HG03280 (cell line): ENCODE measurements at regions not wholly inside any gene's neighbourhood (a gene's known extent, or its start where the extent isn't known, plus 50 kb on each side); places are given as distances from the start of the nearest gene placed in this dataset.
A peak's percentile ranks its signal among the peaks of the same experiment; 100 is the strongest.
"Not testable (repeated sequence)": the region's sequence is repeated elsewhere in the genome, so short reads cannot be mapped to it uniquely, and the experiment has no call there.

ENCODE experiments used
- ATAC-seq: cut with Tn5 transposase; IDR thresholded peaks from one replicate; pipeline ENCODE4 v1.9.1; 2021; ENCODE audit warnings: mild to moderate bottlenecking, moderate library complexity; ENCODE audit not compliant: unreplicated experiment

DNA sequence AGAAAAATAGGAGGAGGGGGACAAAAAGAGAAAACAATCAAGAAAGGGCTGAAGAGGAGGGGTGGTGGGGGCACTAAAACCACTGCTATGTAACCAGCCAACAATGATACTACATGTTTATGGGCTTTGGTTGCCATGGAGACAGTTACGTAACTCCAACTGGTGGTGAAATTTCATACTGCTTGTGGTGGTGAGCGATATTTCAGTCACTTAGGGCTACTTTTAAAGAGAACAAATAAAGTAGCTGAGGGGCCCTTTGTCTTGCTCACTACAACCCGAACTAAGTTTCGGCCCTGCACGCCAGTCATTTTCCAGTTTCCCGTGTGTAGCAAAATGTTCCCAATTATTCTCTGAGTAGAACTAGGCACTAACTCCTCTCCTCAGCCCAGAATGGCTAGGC is 275.2 kb upstream of the EDA2R start:
- ATAC-seq: no peak

GRCh38 chrX:66912417-66912816 is 273.5 kb upstream of the EDA2R start:
- ATAC-seq: no peak

DNA sequence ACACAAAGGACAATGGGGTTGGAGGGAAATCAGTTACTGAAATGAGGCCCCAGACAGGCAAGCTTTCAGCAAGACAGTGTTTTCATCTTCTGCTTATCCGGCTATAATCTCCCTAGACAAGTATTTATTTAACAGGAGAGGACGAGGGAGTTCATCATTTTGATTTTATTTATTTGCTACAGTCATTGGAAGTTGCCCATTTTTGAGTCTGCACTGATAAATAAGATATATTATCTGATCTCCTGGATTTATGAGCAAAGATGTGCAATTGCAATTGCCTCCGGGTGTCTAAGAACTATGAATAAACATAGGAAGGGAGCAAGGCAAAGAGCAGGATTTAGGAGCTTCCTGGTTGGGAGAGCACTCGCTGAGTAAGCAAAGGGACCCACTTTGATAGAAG is 263.2 kb upstream of the EDA2R start:
- no peak for ATAC-seq

GRCh38 chrX:66900886-66901285 is 262.0 kb upstream of the EDA2R start:
- no peak for ATAC-seq

- ATAC-seq: no peak
These were observed 253.1 kb upstream of the EDA2R start for GRCh38 chrX:66892004-66892403.

- ATAC-seq: no peak
These were observed 250.5 kb upstream of the EDA2R start for GRCh38 chrX:66889418-66889817.

GRCh38 chrX:66882101-66882500 is 243.2 kb upstream of the EDA2R start:
- no peak for ATAC-seq

DNA sequence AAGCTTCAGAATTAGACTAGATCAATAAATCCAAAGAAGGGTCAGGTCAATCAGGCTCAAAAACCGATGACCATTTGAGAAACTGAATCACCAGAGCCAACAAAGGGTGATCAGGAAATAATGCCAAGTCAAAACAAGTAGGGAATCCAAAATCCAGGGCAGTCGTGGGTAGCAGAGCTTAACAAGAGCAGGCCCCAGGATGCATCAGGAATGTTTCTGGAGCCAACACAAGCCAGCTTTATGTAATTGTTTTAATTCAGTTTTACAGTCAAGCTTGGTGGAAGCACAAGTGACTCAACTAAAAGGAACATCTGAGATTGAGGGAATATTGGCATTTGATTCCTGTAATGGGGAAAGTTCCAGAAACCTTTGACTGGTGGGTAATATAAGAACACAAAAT is 237.9 kb upstream of the EDA2R start:
- no peak for ATAC-seq

DNA sequence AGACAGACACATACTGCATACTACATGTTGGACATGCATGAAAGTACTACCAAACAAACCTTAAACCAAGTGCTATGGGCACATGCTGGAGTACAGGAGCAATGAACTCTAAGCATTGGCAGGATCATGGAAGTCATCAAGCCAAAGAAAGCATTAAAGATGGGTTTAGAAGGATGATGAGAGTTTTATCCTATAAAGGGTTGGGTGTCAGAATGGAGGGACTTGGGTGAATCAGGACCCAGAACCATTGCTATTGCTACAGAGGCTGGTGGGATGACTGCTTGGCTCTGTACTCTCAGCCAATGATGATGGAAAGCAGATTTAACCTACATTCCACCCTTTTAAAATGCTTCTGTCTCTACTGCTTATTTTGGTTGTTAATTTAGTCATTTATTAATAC is 233.9 kb upstream of the EDA2R start:
- ATAC-seq: no peak

- no peak for ATAC-seq
These were observed 224.8 kb upstream of the EDA2R start for GRCh38 chrX:66863721-66864120.

DNA sequence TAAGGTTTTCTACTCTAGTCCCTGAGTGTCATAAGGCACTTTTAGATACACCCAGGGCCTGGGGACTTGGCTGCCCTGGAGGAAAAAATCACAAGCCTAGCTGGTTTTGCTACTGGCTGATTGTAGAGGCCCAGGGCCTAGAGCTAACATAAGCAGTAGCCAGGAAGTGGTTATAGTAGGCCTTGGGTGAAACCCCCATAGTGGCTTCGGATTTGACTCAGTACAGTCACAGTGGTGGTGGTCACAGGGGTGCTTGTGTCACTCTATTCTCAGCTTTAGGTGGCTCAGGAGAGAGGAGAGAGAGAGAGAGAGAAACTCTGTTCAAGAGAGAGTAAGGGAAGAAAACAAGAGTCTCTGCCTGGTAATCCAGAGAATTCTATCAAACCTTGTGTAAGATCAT is 194.5 kb upstream of the EDA2R start:
- ATAC-seq: peak; percentile 88

GRCh38 chrX:66815227-66815626 is 176.3 kb upstream of the EDA2R start:
- no peak for ATAC-seq

DNA sequence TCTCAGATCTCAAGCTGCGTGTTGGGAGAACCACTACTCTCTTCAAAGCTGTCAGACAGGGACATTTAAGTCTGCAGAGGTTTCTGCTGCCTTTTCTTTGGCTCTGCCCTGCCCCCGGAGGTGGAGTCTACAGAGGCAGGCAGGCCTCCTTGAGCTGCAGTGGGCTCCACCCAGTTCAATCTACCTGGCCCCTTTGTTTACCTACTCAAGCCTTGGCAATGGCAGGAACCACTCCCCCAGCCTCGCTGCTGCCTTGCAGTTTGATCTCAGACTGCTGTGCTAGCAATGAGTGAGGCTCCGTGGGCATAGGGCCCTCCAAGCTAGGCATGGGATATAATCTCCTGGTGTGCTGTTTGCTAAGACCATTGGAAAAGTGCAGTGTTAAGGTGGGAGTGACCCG is 155.6 kb upstream of the EDA2R start:
- ATAC-seq: not testable (repeated sequence)

- no peak for ATAC-seq
These were observed 127.4 kb upstream of the EDA2R start for GRCh38 chrX:66766318-66766717.

GRCh38 chrX:66760651-66761050 is 121.8 kb upstream of the EDA2R start:
- no peak for ATAC-seq

DNA sequence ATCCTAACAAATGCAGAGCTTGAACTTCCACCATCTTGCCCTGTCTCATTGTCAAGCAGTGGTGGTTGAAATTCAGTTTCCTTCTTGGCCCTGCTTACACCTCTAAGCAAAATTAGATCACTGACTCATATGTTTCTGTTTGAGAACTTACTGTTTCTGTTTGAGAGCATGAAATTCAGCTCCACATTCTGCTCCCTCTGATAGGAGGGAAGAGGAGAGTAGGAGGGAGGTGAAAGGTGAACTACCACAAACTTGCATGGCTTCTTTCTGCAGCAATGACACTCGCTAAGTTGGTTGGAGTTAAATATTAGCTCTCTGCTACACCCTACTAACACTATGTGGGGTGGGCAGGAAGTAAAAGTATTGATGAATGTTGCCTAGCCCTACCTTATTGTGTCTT is 117.8 kb upstream of the EDA2R start:
- peak; percentile 52 for ATAC-seq

GRCh38 chrX:66751136-66751782 is 112.4 kb upstream of the EDA2R start:
- no peak for ATAC-seq

GRCh38 chrX:66744519-66744918 is 105.6 kb upstream of the EDA2R start:
- ATAC-seq: not testable (repeated sequence)

DNA sequence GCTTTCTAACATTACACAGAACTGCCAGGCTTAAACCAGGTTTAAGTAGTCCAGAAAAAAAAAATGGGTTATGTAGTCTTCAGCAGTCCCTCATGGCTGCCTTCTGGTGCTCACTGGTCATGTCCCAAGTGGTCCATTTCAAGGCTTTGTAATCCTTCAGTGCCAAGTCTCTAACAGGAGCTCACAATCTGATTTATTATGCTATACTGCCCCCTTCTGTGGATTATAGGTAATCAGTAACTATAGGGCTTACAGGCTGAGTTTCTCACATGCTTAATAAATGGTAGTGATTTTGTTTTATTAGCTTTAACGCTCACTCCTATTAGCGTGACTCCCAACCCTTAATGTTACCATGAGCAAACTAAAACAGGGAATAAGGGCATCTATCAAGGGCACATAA is 92.5 kb upstream of the EDA2R start:
- no peak for ATAC-seq

DNA sequence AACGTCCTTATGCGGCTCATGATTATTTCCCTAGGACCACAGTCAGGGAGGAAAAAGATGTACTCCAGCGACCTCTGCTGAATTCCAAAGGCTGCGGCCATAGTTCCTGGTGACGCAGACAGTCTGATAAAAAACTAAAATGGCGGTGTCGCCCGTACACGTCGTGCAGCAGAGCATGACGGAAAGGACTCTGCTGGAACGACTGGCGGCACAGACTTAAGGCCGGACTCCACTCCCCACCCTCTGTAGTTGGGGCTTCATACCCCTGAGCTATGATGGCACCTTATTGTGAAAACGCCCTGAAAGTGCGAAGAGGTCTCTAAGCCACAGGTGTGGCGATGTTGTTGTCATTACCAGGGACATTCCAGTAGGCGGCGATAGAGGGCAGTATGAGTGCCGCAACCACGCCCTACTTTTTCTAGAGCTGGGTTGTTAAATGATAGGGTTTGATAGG is 90.0 kb upstream of the EDA2R start:
- ATAC-seq: no peak

GRCh38 chrX:66717926-66718325 is 79.0 kb upstream of the EDA2R start:
- no peak for ATAC-seq

GRCh38 chrX:66698273-66699204 is 59.7 kb upstream of the EDA2R start:
- ATAC-seq: no peak
